GM12891 (cell line): ENCODE measurements at regions not wholly inside any gene's neighbourhood (a gene's known extent, or its start where the extent isn't known, plus 50 kb on each side); places are given as distances from the start of the nearest gene placed in this dataset.

Source experiments
- PAX5 ChIP-seq: IDR thresholded peaks from 2 replicates; pipeline ENCODE4 v1.6.1; 2011; ENCODE audit warnings: low read length, moderate library complexity, mild to moderate bottlenecking; ENCODE audit not compliant: insufficient read depth, severe bottlenecking
- POLR2A ChIP-seq: IDR thresholded peaks from 2 replicates; pipeline ENCODE4 v1.6.1; 2011; ENCODE audit warnings: low read depth, low read length, control low read depth
- POLR2AphosphoS5 ChIP-seq: IDR thresholded peaks from 2 replicates; pipeline ENCODE4 v1.6.1; 2011; ENCODE audit warnings: low read depth, low read length, control low read depth
- POU2F2 ChIP-seq: IDR thresholded peaks from 2 replicates; pipeline ENCODE4 v1.6.1; 2011; ENCODE audit warnings: low read depth, mild to moderate bottlenecking, control low read depth, low read length, moderate library complexity
- SPI1 ChIP-seq: IDR thresholded peaks from 2 replicates; pipeline ENCODE4 v1.6.1; 2011; ENCODE audit warnings: low read depth, low read length, control low read depth
- TAF1 ChIP-seq: IDR thresholded peaks from 2 replicates; pipeline ENCODE4 v1.6.1; 2011; ENCODE audit warnings: low read depth, low read length, control low read depth

- TF ChIP-seq POLR2A (no peak), PAX5 (no peak), POLR2AphosphoS5 (no peak), TAF1 (no peak), SPI1 (no peak), POU2F2 (no peak)
Observed at GRCh38 chr13:97884707-97885468, 68.6 kb upstream of the IPO5 start.
